HFF-Myc (cell line): ENCODE measurements at regions not wholly inside any gene's neighbourhood (a gene's known extent, or its start where the extent isn't known, plus 50 kb on each side); places are given as distances from the start of the nearest gene placed in this dataset.
"Not testable (repeated sequence)": the region's sequence is repeated elsewhere in the genome, so short reads cannot be mapped to it uniquely, and the experiment has no call there.

Experiments used
- DNase-seq: peaks from one replicate; pipeline ENCODE4 v3.0.0-alpha.2; 2011; ENCODE audit warnings: low read depth; ENCODE audit errors: extremely low read depth
- H3K4me3 ChIP-seq: replicated peaks from 2 replicates; pipeline ENCODE4 v1.5.1; 2011; ENCODE audit warnings: low read depth, mild to moderate bottlenecking, control low read depth, low read length
- TF ChIP-seq, protein P1 (sequence below): IDR thresholded peaks from 2 replicates; pipeline ENCODE4 v1.5.1; 2012; ENCODE audit warnings: mild to moderate bottlenecking, low read depth, low read length, control low read depth; ENCODE audit errors: missing control alignments

DNA sequence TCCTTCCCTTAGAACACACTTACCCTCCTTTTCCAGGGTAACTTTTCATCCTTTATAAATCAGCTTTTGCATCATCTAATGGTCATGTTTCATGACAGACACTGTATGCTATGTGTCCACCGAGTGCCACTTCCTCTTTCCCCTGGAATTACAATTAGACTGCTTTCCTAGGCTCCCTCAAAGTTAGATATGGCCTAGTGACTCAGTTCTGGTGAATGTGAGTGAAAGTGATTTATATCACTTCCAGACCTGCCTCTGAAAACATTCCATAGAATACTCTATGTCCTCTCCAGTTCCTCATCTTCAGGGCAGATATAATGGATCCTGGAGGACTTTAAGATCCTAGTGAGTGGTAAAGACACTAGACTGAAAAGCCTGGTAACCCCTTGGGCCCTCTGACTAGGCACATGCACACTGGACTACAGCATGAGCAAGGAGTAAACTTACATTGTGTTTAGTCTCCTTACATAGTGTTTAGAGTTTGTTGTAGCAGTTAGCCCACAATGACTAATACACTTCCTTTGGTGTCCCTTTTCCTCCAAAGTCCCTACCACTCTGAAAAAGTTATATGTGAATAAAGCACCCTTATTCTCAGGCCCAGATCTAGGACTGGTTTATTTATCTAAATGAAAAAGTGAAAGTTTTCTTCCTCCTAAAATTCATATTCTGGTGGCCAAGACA is 59.3 kb downstream of the GPR88 start:
- TF ChIP-seq, protein P1, sequence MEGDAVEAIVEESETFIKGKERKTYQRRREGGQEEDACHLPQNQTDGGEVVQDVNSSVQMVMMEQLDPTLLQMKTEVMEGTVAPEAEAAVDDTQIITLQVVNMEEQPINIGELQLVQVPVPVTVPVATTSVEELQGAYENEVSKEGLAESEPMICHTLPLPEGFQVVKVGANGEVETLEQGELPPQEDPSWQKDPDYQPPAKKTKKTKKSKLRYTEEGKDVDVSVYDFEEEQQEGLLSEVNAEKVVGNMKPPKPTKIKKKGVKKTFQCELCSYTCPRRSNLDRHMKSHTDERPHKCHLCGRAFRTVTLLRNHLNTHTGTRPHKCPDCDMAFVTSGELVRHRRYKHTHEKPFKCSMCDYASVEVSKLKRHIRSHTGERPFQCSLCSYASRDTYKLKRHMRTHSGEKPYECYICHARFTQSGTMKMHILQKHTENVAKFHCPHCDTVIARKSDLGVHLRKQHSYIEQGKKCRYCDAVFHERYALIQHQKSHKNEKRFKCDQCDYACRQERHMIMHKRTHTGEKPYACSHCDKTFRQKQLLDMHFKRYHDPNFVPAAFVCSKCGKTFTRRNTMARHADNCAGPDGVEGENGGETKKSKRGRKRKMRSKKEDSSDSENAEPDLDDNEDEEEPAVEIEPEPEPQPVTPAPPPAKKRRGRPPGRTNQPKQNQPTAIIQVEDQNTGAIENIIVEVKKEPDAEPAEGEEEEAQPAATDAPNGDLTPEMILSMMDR = no peak
- peak; percentile 53 for DNase-seq
- H3K4me3 ChIP-seq = no peak overlapping the region

GRCh38 chr1:100597784-100598183 is 59.8 kb downstream of the GPR88 start:
- H3K4me3 ChIP-seq = no peak overlapping the region
- TF ChIP-seq, protein P1 = no peak
- no peak for DNase-seq

- H3K4me3 ChIP-seq, DNase-seq: not testable (repeated sequence)
These were observed 62.4 kb downstream of the GPR88 start for GRCh38 chr1:100600377-100600776.

GRCh38 chr1:100602028-100602427 is 64.1 kb downstream of the GPR88 start:
- not testable (repeated sequence) for DNase-seq, H3K4me3 ChIP-seq

DNA sequence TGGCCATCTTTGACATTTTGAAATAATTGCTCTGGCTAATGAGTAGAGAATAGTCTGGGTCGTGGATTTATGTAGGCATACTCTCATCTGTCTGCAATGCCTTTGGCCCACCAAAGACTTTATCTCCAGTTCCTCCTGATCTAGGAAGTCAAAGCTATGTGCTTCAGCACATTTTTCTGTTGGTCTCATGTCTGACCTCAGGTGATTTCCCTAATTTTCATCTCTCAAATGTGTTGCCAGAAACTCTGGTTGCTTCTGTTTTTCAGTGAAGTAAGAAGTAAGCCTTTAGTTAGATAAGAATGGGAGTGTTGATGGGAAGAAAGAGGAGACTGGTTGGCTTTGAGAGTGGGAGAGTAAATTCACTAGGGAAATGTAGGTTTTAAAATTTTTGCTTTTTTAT is 66.4 kb downstream of the GPR88 start:
- no peak overlapping the region for H3K4me3 ChIP-seq
- TF ChIP-seq, protein P1 = no peak
- no peak for DNase-seq

DNA sequence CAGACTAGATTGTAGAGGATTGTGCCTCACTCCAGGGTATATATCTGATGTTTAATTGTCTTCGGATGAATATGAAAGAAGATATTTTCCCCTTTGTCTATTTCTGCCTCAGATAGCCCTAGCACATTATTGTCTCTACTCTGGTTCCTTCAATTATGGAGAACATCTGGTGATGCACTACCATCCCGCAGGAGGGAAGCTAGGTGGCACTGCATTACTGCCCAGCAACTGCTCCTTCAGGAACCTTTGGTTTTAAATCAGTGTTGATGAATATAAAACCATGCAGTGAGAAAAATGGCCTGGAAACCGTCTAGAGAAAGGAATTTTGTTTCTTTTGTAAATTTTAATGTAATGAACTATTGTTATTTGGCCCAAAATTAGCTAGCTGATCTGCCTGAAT is 68.5 kb downstream of the GPR88 start:
- TF ChIP-seq, protein P1 = peak; percentile 68
- no peak for DNase-seq
- H3K4me3 ChIP-seq = no peak overlapping the region

DNA sequence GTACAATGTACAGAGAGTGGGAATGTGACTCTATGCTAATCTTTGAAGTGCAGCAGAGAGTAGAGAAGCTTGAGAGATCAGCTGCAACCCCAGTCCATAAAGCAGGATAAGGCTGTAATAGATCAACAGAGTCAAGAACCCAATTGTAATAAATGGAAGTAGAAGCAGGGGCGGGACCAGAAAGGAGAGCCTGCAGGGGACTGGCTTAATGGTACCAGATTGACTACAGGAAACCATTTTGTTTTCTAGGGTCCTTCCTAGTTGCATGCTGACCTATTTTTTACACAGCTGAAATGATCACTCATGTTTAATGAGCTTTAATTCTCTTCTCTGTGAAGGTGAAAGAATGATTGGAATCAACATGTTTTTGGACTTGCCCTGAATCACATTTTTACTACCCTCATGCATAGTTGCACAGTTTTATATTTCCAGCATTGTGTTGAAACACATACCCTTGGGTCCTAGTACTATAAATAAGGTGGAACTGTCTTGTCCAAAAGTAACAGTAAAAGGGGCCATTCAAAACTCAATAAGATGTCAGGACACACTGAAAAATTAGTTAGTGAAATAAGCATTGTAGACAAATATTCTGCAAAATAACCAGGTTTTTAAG is 69.8 kb downstream of the GPR88 start:
- no peak overlapping the region for H3K4me3 ChIP-seq
- DNase-seq = no peak
- TF ChIP-seq, protein P1 = no peak

DNA sequence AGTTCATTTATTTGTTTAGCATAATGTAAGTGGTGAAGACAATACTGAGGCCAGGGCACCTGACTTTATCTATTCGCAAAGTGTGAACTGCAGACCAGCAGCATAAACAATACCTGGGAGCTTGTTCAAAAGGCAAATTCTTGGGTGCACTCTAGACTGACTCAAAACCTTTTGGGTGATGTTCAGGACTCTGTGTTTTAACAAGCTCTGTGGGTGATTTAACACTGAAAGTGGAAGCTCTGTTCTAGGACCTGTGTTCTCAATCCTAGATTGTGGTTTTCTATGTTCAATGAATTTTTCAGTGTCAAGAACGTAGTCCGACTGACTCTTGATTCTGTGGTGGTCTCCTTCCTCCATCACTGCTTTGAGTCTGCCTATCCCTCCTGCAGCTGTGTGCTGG is 71.9 kb downstream of the GPR88 start:
- TF ChIP-seq, protein P1 = no peak
- no peak for DNase-seq
- H3K4me3 ChIP-seq = no peak overlapping the region
